22Rv1 (cell line): ENCODE measurements at regions not wholly inside any gene's neighbourhood (a gene's known extent, or its start where the extent isn't known, plus 50 kb on each side); places are given as distances from the start of the nearest gene placed in this dataset.

Experiments
- CTCF ChIP-seq: fragments of 450-650 bp; IDR thresholded peaks from 2 replicates; pipeline ENCODE4 v1.5.1; 2017; ENCODE audit warnings: mild to moderate bottlenecking
- ZFX ChIP-seq: fragments of 450-650 bp; IDR thresholded peaks from 2 replicates; pipeline ENCODE4 v1.6.1; 2017; ENCODE audit warnings: antibody characterized with exemption, borderline replicate concordance

- TF ChIP-seq CTCF (no peak), ZFX (no peak)
Measured at GRCh38 chr5:88109818-88110217, 158.8 kb downstream of the TMEM161B start.
